Fibroblast of the conjunctiva (primary cell): ENCODE measurements at regions not wholly inside any gene's neighbourhood (a gene's known extent, or its start where the extent isn't known, plus 50 kb on each side); places are given as distances from the start of the nearest gene placed in this dataset.

ENCODE experiments used
- DNase-seq: peaks from one replicate; pipeline ENCODE4 v3.0.0-alpha.2; 2010; ENCODE audit warnings: low read depth

GRCh38 chr21:22579741-22580140 is 1581.5 kb downstream of the NCAM2 start:
- DNase-seq, result no peak

GRCh38 chr21:22582026-22582425 is 1583.8 kb downstream of the NCAM2 start:
- DNase-seq, result no peak

GRCh38 chr21:22584308-22584707 is 1586.1 kb downstream of the NCAM2 start:
- DNase-seq, result no peak

- DNase-seq, result no peak
Observed at GRCh38 chr21:22585558-22585957, 1587.3 kb downstream of the NCAM2 start.

- no peak for DNase-seq
Observed at GRCh38 chr21:22597660-22598255, 1599.5 kb downstream of the NCAM2 start.

GRCh38 chr21:22609802-22610201 is 1611.6 kb downstream of the NCAM2 start:
- no peak for DNase-seq

- no peak for DNase-seq
Observed at GRCh38 chr21:22627911-22628310, 1629.7 kb downstream of the NCAM2 start.

- DNase-seq, result no peak
Observed at GRCh38 chr21:22630953-22631465, 1632.8 kb downstream of the NCAM2 start.

GRCh38 chr21:22632176-22632575 is 1634.0 kb downstream of the NCAM2 start:
- DNase-seq, result no peak

- DNase-seq, result no peak
Observed at GRCh38 chr21:22649246-22649645, 1651.0 kb downstream of the NCAM2 start.

- no peak for DNase-seq
Observed at GRCh38 chr21:22650226-22650625, 1652.0 kb downstream of the NCAM2 start.

GRCh38 chr21:22657781-22658180 is 1659.6 kb downstream of the NCAM2 start:
- DNase-seq, result no peak

- DNase-seq, result no peak
Observed at GRCh38 chr21:22670148-22670547, 1671.9 kb downstream of the NCAM2 start.

GRCh38 chr21:22679207-22679606 is 1681.0 kb downstream of the NCAM2 start:
- DNase-seq, result no peak

- no peak for DNase-seq
Observed at GRCh38 chr21:22691658-22692057, 1693.4 kb downstream of the NCAM2 start.

GRCh38 chr21:22703521-22703920 is 1705.3 kb downstream of the NCAM2 start:
- no peak for DNase-seq

- no peak for DNase-seq
Observed at GRCh38 chr21:22710721-22711120, 1712.5 kb downstream of the NCAM2 start.

GRCh38 chr21:22711636-22712035 is 1713.4 kb downstream of the NCAM2 start:
- DNase-seq, result no peak

GRCh38 chr21:22725436-22725835 is 1727.2 kb downstream of the NCAM2 start:
- DNase-seq, result no peak

GRCh38 chr21:22728091-22728490 is 1729.9 kb downstream of the NCAM2 start:
- no peak for DNase-seq

- no peak for DNase-seq
Observed at GRCh38 chr21:22743085-22743484, 1744.9 kb downstream of the NCAM2 start.

- no peak for DNase-seq
Observed at GRCh38 chr21:22754746-22755145, 1756.5 kb downstream of the NCAM2 start.

- DNase-seq, result no peak
Observed at GRCh38 chr21:22758478-22758877, 1760.3 kb downstream of the NCAM2 start.

GRCh38 chr21:22762463-22762862 is 1764.3 kb downstream of the NCAM2 start:
- DNase-seq, result no peak
